NCI-H1105 treated with DMSO at 0.1 percent for 48 hours (cell line): ENCODE measurements at regions not wholly inside any gene's neighbourhood (a gene's known extent, or its start where the extent isn't known, plus 50 kb on each side); places are given as distances from the start of the nearest gene placed in this dataset.

Source experiments
- DNase-seq: peaks from one replicate; lab custom pipeline; 2025; lab: John Stamatoyannopoulos, UW

DNA sequence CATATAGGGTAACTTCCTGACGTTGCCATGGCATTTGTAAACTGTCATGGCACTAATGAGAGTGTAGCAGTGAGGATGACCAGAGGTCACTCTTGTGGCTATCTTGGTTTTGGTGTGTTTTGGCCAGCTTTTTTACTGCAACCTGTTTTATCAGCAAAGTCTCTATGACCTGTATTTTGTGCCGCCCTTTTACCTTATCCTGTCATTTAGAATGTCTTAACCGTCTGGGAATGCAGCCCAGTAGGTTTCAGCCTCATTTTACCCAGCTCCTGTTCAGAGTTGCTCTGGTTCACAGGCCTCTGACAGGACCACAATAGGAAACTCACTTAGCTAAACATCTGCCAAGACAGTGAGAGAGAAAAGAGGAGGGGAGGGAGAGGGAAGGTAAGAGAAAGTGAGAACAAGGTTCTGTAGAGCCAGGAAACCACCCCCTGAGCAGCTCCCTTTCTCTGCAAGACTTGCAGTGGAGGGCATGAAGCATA lies 64.8 kb upstream of the PLEKHG3 start:
- no peak for DNase-seq

DNA sequence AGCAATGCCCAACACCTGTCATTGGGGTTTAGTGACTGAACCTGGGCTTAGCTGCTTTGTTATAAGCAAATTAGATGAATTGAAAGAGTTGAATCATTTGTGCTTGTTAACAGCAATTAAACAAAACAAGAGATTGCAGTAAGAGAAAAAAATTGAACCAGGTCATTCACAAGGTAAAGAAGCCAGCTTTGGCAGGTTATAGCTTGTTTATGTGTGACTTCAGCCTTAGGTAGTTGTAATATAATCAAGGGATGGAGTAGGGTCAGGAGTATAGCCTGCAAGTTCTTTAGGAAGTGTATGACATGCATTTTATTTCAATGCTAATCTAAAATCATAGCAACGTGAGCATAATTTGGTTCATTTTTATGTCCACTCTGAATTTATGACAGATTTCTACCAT lies 63.4 kb upstream of the PLEKHG3 start:
- peak; percentile 33 for DNase-seq

DNA sequence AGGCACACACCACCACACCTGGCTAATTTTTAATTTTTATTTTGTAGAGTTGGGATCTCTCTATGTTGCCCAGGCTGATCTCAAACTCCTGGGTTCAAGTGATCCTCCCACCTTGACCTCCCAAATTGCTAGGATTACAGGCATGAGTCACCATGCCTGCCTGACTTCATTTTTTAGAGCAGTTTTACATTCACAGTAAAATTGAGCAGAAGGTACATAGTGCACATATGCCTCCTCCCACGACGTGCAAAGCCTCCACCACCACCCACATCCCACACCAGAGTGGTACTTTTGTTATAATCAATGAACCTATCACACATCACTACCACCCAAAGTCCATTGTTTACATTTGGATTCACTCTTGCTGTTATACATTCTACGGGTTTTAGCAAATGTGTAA lies 62.5 kb upstream of the PLEKHG3 start:
- DNase-seq, result no peak

DNA sequence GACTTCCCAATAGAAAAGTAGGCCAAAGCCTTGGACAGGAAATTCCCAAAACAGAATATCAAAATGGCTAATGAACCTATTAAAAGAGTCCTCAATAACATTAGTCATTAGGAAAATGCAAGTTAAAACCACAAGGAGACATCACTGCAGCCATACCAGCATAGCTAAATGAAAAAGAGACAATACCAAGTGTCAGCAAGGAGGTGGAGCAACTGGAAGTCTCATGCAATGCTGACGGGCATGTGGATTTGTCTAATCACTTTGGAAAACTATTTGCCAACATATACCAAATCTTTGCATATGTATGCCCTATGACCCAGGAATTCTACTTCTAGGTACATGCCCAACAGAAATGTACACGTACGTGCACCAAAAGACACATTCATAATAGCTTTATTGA lies 60.5 kb upstream of the PLEKHG3 start:
- DNase-seq, result no peak

DNA sequence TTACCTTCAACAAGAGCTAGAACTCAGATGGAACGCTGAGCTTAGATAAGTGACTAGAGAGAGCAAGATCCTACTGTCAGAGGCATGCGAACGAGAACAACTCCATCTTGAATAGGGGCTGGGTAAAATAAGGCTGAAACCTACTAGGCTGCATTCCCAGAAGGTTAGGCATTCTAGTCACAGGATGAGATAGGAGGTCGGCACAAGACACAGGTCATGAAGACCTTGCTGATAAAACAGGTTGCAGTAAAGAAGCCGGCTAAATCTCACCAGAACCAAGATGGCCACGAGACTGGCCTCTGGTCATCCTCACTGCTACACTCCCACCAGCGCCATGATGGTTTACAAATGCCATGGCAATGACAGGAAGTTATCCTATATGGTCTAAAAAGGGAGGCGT lies 59.6 kb upstream of the PLEKHG3 start:
- DNase-seq, result no peak

DNA sequence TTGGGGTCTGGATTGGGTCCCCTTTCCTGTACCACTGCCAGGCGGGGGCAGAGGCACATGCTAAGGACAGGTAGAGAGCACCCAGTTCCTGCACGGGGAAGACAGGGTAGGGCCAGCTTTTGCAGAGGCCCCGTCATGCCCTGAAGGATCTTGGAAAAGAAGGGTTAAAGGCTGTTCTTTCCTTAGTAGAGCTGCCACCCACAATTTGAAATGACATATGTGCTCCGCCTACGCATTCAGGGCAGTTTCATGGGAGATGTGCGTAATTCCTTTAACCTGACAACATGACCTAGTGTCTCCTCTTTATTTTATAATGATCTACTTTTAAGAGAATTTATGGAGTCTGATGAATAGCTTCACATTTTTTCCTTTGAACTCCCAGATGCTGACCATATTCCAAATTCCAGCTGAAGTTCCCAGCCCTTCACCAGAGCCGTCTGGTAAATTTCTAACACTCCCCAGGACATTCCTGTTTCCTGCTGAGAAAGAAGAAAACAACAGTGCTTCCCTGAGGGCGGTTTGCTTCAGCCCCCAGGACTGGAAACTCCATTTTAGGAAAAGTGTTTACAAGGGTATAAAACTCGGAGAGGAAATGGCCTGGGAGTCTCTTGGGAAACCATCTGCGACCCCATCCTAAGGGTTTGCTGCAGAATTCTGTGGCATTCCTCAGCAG lies 58.9 kb upstream of the PLEKHG3 start:
- DNase-seq, result no peak

DNA sequence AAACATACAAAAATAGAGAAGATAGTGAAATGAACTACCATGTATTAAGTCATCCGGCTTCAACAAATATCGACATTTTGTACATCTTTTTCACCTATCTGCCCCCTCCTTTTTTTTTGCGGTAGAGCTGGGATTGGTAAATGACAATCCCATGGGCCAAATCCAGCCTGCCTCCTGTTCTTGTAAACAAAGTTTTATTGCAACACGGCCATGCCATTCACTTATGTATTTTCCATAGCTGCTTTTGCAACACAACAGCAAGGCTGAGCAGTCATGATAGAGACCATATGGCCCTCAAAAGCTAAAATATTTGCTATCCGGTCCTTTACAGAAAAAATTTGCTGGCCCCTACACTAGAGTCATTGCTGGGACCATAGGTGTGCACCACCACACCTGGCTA lies 58.1 kb upstream of the PLEKHG3 start:
- DNase-seq, result no peak

DNA sequence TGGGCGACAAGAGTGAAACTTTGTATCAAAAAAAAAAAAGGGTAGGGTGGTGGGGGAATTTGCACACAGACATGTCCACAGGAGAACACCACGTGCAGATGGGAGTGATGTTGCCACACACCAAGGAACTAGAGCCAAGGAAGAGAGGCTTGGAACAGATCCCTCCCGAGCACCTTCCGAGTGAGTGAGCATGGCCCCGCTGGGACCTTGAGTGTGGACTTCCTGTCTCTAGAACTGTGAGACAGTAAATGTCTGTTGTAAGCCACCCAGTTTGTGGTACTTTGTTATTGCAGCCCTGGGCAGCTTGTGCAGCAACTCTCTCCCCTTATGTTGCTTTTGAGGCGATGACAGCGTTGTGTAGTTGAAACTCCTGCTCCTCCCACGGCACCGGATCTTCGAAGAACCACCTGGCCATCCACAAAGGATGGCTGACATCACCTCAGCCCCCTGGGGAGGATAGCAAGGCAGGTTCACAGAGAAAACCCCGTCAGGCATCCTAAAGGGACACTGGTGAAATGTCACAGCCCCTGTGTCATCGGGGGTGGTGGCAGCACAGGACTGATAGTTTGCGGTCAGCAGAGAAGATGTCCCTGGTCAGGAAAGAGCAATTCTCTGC lies 54.7 kb upstream of the PLEKHG3 start:
- no peak for DNase-seq

DNA sequence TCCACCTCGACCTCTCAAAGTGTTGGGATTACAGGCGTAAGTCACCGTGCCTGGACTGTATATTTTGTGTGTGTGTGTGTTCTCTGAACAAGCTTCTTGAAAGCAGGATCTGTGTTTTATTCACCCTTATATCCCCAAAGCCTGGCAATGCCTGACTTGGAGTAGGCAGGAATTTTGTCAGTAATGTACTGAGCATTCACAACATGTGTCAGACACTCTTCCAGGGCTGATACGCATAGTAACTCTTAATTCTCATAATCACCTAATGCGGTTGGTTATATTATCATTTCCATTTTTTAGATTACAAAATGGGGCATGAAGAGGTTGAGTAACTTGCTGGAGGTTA lies 50.4 kb upstream of the PLEKHG3 start:
- DNase-seq, result no peak

DNA sequence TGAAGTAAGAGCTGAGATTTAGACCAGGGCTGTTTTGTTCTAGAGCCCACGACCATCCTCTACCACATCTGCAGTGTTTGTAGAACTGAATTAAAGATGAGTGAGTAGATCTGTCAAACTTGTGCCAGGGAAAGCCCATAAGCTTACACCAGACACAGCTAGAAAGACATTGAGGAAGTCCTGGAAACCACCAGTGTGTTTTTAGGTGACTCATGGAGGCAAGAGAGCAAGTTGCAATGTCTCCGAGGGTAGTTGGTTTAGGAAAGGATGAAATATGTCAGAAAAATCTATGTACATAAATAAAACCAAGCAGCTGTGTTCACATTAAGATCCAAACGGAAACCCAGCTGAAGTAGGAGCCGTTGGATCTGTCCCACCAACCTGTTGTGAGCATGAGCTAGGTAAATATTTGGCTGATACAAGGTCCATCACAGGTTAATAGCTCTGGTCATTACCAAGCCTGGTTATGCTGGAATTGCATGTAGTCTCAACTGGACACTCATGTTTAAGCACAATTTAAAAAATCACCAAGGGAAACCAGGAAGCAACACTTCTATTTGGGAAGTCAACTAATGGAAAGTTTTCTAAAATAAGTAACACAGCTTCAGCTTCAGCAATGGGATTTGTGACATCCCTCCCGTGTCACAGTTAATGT lies 49.9 kb upstream of the PLEKHG3 start:
- DNase-seq, result no peak
